Inflammatory macrophage treated with lipopolysaccharide for 4 hours (primary cell): ENCODE measurements at regions not wholly inside any gene's neighbourhood (a gene's known extent, or its start where the extent isn't known, plus 50 kb on each side); places are given as distances from the start of the nearest gene placed in this dataset.
A peak's percentile ranks its signal among the peaks of the same experiment; 100 is the strongest.

ENCODE experiments used
- DNase-seq: peaks from one replicate; pipeline ENCODE4 v3.0.0-alpha.2; 2020

DNA sequence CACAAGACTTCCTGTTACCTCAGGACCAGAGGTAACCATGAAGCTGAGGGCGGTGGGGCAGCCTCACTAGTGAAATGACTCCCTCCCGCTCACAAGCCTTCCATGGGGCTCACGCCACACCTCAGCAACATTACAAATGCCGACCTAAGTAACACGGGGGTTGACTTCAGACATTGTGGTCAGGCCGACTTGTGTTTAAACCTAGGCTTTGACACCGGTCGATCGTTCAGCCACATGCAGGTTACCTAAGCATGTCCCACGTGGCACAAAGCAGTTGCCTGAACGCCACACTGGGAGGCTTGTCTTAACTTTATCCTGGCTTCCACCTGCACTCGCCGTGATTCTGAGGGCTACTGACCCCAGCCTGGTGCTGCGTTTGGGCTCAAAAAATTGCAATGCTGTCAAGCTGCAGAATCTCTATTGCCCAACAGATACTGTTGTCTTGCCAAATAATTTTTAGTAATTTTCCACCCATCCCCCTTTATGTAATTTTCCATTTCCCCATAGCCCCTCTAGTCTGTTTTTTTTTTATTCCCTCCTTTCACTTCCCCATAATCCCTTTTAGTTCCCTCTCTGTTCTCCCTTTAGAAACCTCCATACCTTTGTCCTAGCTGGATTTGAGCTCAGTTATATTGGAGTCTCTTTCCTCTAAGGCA, 158.6 kb upstream of the RGMA start:
- peak; percentile 71 for DNase-seq

GRCh38 chr15:93246266-93247242, 157.5 kb upstream of the RGMA start:
- DNase-seq = no peak

DNA sequence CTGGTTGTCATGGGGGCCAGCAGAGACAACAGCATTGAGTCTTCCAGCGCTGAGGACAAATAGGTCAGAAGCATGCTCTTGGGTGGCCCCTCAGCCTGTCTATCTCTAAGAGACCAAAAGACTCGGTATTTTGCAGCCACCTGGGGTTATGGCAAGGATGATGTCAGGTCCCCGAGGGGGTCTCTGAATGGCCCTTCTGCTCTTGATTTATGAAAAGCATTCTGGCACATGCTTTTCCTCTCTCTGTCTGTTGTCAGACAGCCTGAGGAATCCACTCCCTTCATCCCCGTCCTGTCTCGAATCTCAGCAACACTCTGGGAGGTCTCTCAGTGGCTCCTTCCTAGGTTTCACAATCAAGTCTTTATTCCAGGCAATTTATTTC, 156.6 kb upstream of the RGMA start:
- no peak for DNase-seq

- no peak for DNase-seq
Measured at GRCh38 chr15:93244696-93245660, 156.0 kb upstream of the RGMA start.

DNA sequence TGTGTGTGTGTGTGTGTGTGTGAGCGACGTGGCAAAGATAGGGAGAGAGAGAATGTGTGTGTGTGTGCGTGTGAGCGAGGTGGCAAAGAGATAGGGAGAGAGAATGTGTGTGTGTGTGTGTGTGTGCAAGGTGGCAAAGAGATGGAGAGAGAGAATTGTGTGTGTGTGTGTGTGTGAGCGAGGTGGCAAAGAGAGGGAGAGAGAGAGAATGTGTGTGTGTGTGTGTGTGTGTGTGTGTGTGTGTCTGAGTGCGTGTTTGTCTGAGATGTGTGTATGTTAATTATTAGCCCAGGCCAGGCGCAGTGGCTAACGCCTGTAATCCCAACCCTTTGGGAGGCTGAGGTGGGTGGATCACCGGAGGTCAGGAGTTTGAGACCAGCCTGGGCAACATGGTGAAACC, 154.6 kb upstream of the RGMA start:
- no peak for DNase-seq

DNA sequence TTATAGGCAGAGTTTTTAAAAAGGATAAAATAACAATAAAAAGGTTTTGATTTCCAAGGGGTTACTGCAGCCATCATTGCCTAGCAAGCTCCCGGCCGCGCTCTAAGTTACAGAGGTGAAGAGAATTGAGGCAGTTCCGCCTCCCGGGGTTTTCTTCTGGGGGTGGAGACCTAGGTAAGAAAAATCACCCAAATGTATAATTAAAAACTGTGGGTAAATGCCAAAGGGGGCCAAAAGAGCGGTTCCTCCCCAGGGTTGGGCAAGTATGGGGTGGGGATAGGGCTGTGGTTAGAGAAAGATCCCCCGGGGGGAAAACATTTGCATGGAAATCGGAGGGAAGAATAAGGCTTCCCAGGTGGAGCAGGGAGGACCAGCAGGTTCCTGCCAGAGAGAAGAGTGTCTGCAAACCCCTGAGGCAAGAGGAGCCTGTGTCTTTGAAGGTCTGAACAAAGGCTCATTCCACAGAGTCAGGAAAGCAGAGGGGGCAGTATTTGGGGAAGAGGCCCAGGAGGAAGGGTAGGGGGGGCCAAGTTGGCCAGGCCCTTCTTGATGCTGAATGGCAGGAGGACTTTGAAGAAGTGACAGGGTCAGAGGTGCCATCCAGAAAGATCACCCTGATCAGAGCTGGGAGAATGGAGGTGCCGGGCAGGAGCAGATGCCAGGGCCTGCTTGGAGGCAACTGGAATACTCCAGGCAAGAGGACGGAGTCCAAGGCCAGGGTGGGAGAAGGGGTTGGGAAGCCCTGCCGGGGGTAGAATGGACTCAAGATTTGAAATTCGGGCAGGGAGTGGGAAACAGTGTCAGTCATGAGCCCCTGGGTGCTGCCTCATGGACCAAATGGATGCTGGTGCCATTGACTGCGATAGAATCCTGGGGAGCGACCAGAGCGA, 152.9 kb upstream of the RGMA start:
- DNase-seq = no peak

GRCh38 chr15:93239993-93240392, 151.0 kb upstream of the RGMA start:
- no peak for DNase-seq

DNA sequence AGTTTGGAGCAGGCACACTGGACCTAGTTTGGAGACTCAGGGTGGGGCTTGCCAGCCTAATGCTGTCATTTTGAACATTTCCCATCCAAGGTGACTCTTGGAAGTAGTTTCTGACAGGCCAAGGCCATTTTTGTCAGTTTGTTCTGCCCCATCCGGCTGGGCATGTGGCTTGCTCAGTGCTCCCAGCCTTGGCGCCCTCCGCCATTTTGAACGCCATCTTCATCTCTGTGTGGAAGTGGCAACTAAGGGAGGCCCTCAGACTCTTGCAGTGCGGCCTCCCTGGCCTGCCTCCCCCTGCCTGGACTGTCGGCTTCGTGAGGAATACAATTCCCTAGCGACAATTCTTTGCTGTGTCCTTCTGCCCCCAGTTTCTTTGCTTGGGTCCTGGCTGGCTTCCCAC, 150.6 kb upstream of the RGMA start:
- DNase-seq = no peak

DNA sequence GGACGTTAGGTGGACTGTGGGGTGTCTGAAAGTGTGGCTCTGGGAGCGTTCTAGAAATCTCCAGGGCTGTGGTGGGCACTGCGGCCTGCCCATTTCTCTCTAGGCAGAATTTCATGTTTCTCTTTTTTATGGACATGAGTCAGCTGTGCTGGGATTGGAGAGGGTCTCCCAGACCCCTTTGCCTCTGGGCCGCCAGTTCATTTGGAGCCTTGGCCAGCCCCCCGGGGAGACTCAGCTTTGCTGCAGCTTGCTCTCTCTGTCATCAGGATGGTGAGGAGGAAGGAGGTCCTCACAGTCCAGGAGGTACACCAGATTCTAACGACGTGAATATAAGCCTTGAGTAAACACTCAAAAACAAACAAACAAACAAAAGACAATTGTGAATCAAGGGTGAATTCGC, 149.6 kb upstream of the RGMA start:
- no peak for DNase-seq

DNA sequence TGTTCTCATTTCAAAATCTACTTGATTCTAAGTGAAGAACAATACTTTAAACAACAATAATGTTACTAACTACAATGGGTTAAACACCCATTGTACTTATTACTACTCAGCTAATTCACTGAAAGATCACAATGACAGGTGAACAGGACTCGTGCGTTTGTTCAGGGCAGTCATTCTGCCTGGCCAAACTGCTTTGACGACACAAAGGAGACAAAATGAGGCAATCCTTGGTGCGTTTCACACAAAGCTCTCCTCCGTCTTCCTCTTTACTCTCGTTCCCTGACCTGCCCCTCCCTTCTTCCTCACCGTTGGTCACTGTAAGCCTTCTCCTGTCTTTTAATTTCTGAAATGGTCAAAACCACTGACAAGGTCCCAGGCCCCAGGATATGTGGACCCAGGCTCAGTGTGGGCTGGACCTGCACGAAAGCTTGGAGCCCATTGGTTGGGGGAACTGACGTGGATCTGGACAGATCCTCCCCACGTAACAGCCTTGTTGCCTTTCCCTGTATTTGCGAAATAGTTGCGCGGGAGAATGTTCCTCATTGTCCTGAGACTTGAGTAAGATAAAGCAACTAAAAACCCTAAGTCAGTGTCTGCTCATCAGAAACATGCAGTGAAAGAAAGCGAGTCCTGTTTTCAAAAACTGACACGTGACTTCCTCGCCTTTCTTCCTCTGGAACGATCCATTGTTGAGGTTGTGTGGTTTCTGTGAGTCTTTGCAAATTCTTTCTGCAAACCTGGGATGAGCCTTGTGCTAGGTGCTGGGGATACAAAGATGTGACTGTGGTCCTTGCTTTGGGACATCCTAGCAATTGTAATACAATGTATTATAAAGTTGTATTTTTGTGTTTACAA, 147.1 kb upstream of the RGMA start:
- DNase-seq = peak; percentile 96

GRCh38 chr15:93235269-93235668, 146.3 kb upstream of the RGMA start:
- no peak for DNase-seq

DNA sequence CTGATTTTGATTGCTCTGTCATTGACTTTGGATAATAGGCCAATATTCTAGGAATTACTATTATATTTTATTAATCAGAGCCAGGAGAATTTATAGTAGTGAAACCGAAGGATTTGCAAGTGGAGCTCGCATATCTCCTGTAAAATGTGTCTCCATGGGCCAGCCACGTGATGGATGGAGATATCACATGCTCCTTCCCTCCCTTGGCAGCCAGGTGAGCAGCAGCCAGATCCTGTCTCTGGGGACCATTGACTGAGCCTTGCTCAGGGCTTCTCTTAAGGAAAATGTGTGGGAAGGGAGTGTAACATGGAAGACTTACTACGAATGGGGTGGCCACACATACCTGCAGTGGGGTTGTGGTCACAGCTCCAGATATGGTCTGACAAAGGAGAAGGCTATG, 144.7 kb upstream of the RGMA start:
- no peak for DNase-seq

DNA sequence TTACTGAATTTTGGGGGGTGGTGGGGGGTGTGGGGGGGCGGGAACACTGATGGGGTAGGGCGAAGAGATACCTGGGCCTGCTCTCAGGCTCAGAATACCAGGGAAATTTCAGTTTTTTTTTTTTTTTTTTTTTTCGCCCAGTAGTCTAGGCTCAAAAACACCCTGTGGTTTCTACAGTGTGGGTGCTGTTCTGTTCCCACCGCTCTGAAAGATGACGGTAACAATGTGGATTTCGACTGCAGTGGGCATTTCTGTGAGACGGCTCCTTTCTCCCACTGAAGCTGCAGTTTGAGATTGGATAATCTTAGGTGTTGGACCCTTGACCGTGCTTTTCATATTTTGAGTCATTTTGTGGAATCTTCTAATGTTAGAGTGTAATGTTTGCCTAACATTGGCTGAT, 143.8 kb upstream of the RGMA start:
- no peak for DNase-seq

DNA sequence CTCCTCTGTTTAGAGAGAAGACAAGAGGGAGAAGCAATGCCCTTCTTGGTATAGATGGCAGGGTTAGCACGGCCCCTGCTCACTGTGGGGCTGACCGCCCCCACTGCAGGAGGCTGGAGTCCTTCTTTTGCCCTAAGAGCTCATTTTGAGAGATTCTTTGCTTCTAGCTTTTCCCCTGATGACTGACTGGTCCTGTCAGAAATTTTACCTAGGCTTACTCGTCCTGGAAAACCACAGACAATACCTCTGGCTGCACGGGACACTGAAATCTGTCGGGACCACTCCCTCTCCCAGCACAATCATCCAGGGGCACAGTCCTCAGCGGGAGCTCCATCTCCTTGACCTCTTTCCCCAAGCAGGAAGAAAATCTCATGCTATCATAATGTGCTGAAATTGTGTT, 143.0 kb upstream of the RGMA start:
- no peak for DNase-seq

DNA sequence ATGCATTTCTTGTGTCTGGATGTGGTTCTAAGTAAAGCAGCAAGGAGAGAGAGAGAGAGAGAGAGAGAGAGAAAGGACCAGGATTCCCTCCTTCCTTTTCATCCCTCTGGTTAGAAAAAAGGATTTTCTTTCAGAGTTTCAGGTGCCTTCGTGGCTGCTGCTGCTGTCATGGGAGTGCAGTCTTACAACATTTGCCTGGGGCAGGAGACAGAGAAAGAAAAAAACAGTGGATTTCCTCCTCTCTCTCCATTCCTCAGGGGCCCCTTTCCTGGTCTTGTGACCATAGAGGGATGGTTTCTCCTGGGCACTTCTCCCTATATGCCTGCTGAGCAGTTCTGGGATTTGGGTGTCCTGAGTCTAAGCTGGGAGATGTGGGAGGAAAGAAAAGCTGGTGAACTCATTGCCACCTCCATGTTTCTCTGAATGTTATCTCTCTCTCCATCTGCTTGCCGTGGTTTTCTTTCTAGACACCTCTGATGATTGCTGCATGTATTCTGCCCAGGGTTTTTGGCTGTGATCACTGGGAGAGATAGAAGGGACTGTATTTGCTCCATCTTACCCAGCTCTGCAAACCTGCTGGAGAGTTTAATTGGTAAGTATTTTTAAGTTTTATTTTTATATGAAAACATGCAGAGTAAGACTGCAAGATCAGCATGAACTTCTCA, 142.4 kb upstream of the RGMA start:
- no peak for DNase-seq

GRCh38 chr15:93228546-93228945, 139.5 kb upstream of the RGMA start:
- DNase-seq = no peak

- DNase-seq = no peak
Measured at GRCh38 chr15:93223803-93224202, 134.8 kb upstream of the RGMA start.

GRCh38 chr15:93221759-93222158, 132.7 kb upstream of the RGMA start:
- DNase-seq = no peak

DNA sequence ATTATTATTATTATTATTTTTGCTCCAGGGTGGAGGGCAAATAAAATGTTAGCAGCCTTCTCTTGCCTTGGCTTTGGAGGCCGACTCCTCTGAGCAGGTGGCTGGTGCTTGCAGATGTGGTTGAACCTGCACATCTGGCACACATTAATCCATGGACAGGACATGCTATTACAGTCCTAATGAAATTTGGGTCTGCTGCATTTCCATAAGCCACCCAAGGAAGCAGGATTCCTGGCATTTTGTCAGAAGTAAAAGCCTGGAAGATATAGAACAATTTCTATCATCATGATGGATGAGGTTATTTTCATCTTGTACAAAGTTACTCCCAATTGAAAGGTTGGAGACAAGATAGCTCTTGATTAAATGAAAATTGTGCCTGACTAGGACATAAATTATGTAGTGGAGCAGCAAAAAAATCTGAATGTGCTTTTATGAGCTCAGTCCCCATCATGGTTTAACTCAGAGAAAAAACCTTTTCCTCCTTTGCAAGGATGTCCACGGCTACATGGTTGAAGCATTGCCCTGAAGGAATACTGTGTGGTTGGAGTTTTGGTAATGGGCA, 130.9 kb upstream of the RGMA start:
- no peak for DNase-seq

DNA sequence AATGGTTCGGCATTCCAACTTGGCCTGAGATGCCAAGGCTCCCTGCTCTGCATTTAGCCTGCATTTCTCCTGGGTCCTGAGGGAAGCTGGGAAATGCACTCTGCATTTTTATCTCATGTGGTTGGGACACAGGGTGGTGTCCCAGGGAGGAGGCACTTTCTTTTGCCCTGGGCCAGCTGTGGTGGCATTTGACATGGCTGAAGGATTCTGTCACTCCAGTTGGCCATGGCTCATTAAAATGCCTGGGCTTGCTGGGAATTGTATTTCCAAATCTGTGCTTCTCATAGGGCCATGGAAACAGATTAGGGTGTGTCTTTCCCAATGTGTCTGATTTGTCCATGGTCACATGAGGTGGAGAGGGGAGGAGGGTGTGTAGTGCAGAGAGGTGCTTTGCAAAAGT, 128.3 kb upstream of the RGMA start:
- DNase-seq = no peak
